ENCODE measurements at regions not wholly inside any gene's neighbourhood (a gene's known extent, or its start where the extent isn't known, plus 50 kb on each side); places are given as distances from the start of the nearest gene placed in this dataset.

- DNase-seq (ENCODE audit: low read depth) = no peak
Measured at GRCh38 chr16:13858873-13859580, 60.9 kb upstream of the ERCC4 start.

GRCh38 chr16:13863075-13863765, 56.7 kb upstream of the ERCC4 start:
- DNase-seq (ENCODE audit: low read depth) = no peak

GRCh38 chr16:13864689-13865088, 55.3 kb upstream of the ERCC4 start:
- no peak for DNase-seq (ENCODE audit: low read depth)

GRCh38 chr16:13866073-13866472, 53.9 kb upstream of the ERCC4 start:
- no peak for DNase-seq (ENCODE audit: low read depth)

Data from forelimb muscle (tissue), 1 donor.